GM21619 (cell line): ENCODE measurements at regions not wholly inside any gene's neighbourhood (a gene's known extent, or its start where the extent isn't known, plus 50 kb on each side); places are given as distances from the start of the nearest gene placed in this dataset.
"Not testable (repeated sequence)": the region's sequence is repeated elsewhere in the genome, so short reads cannot be mapped to it uniquely, and the experiment has no call there.

Experiments used
- ATAC-seq: cut with Tn5 transposase; IDR thresholded peaks from one replicate; pipeline ENCODE4 v1.9.1; 2021; ENCODE audit not compliant: unreplicated experiment

DNA sequence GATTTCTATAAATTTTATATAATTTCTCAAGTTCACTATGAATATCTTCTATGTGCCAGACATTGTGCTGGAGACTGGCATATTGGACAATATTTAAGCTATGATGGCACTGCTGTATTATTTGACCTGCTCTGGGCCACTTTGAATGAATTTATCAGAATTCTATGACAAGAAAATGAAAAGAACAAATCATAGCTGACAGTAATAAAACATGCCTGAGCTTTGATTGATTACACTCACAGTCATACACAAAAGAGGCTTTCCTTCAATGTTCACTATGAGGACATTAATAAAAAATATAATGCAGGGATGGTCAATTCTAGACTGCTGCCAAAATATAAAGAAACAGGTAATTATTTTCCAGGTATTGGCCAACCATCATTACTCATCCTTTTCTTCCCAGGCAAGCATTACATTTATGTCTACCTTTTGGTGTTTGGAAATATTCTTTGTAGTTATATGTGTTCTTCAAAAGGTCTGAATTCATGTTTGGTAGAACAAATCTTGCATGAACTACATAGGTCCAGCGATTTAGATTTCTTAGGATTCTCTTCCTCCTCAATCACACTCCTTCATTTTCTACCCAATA, 81.0 kb upstream of the ALCAM start:
- no peak for ATAC-seq

DNA sequence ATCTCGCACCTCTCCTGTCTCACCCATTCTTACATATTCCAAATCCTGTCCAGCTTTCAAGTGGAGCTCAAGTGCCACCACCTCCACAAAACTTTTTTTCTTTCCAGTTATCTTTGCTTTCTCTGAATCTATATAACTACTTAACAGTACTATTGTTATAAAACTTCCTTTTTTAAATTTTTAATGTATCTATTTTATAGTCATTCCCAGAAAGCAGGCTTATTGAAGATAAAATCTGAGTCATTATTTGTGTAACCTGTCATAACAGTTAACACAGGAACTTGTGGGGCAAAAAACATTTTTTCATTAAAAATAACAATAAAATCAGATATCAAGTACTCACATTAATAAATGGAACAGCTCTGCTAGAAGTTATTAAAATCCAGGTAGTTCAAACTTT, 73.3 kb upstream of the ALCAM start:
- no peak for ATAC-seq

DNA sequence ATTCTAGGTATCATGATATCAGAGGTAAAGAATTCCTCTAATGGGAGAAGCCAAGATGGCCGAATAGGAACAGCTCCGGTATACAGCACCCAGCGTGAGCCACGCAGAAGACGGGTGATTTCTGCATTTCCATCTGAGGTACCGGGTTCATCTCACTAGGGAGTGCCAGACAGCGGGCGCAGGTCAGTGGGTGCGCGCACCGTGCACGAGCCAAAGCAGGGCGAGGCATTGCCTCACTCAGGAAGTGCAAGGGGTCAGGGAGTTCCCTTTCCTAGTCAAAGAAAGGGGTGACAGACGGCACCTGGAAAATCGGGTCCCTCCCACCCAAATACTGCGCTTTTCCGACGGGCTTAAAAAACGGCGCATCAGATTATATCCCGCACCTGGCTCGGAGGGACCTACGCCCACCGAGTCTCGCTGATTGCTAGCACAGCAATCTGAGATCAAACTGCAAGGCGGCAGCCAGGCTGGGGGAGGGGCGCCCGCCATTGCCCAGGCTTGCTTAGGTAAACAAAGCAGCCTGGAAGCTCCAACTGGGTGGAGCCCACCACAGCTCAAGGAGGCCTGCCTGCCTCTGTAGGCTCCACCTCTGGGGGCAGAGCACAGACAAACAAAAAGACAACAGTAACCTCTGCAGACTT, 70.4 kb upstream of the ALCAM start:
- ATAC-seq, result not testable (repeated sequence)

DNA sequence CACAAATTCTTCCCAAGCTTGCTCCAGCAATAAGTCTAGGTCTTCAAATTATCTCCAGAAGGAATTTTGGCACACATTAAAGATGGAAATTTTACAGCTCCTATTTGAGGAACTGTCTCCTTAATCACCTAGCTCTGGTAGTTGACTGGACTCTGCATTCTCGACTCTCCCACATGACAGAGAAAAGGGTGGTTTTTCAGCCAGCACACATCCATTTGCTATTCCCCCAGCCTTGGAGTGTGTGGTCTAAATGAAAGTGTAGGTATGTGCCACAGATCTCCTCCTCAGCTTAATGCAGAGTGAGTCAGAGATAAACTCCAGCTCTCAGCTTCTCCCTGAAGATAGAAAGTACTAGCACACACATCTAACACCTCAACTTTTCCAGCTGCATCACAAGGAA, 62.2 kb upstream of the ALCAM start:
- no peak for ATAC-seq

DNA sequence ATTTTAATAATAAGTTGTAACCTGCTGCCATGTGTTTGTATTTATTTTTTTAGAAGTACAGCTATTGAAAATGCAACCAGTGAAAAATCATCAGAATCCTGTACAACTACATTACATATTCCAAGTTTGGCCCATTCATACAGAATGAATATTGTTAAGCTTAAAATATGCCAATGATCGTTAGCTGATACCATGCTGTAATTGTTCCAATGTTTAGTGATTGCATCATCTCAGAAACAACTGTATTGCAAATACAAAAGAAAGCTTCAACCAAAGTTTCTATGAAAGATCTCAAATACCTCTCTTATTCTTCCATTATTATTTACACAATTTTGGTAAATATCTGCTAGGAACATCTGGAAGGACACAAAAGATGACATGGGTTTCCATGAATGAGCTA, 51.6 kb upstream of the ALCAM start:
- ATAC-seq, result no peak

DNA sequence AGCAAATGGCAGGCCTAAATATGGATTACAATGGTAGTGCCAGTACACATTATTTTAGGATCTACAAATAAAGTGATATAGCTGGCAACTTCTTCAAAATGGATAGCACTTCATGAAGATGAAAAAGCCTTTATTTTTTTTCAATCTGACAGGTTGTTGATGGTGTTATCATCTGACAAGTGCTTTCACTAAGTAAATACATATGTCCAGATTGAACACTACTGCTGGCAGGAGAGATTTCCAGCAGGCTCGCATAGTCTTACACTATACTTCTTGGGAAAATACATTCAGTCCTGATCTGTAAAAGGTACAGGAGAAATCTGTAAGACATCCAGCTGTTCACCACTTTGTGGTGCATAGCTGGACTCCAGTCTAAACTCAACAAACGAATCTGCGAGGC, 50.9 kb upstream of the ALCAM start:
- ATAC-seq, result no peak

DNA sequence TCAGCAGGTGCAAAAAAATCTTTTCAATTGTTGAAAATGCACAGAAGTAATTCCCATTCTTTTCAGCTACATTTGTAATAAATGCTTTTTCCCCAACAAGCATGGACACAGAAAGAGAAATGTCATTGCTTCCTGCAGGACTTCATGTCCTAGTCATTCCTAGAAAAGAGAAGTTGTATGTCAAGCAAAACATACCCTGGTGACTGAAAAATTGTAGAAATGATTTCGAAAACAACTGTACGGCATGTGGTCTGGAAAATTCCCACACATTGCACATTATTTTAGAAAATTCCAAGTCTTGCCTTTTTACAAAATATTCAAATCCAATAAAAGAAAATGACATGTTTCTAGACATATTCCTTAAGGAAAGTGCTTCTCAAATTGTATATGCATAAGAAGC, 50.4 kb upstream of the ALCAM start:
- no peak for ATAC-seq
